ENCODE measurements at regions not wholly inside any gene's neighbourhood (a gene's known extent, or its start where the extent isn't known, plus 50 kb on each side); places are given as distances from the start of the nearest gene placed in this dataset.

- no peaks in the 10 kb centered on the region for H3K9me2 ChIP-seq (replicated peaks; ENCODE audit: control insufficient read depth, low read length)
- H3K4me3 ChIP-seq (ENCODE audit: low read length) = no peak overlapping the region
- H3K4me2 ChIP-seq (ENCODE audit: low read length) = no peak overlapping the region
- no peak for TF ChIP-seq CTCF (IDR thresholded peaks at IDR 0.05; ENCODE audit: low read depth, low read length, poor library complexity, severe bottlenecking)
- no peak for TF ChIP-seq EZH2phosphoT487 (IDR thresholded peaks at IDR 0.05; ENCODE audit: borderline replicate concordance, low read length)
- no peaks in the 10 kb centered on the region for H3K9me3 ChIP-seq (ENCODE audit: control insufficient read depth, insufficient read depth, low read length)
- H3K27me3 ChIP-seq (ENCODE audit: control insufficient read depth, low read length) = no peaks in the 10 kb centered on the region
- H4K20me1 ChIP-seq (ENCODE audit: control insufficient read depth, insufficient read depth, low read depth, low read length) = no peaks in the 10 kb centered on the region
- H3F3A ChIP-seq (ENCODE audit: control insufficient read depth, insufficient read depth) = no peaks in the 10 kb centered on the region
- no peaks in the 10 kb centered on the region for H3K79me2 ChIP-seq (ENCODE audit: control insufficient read depth, low read length)
- H3K36me3 ChIP-seq (ENCODE audit: control insufficient read depth, low read length) = no peaks in the 10 kb centered on the region
- no peaks in the 10 kb centered on the region for H3K4me1 ChIP-seq (ENCODE audit: control insufficient read depth, low read length)
- H3K27ac ChIP-seq (ENCODE audit: low read depth, low read length) = no peak overlapping the region
Observed at GRCh38 chr2:83866211-83866610, 592.9 kb downstream of the SUCLG1 start.

- Histone ChIP-seq H4K20me1 (ENCODE audit: control insufficient read depth, insufficient read depth, low read depth, low read length) (no peaks in the 10 kb centered on the region), H3K9me2 (replicated peaks; ENCODE audit: control insufficient read depth, low read length) (no peaks in the 10 kb centered on the region), H3F3A (ENCODE audit: control insufficient read depth, insufficient read depth) (no peaks in the 10 kb centered on the region), H3K4me1 (ENCODE audit: control insufficient read depth, low read length) (no peaks in the 10 kb centered on the region), H3K9me3 (ENCODE audit: control insufficient read depth, insufficient read depth, low read length) (no peaks in the 10 kb centered on the region), H3K36me3 (ENCODE audit: control insufficient read depth, low read length) (no peaks in the 10 kb centered on the region), H3K4me3 (ENCODE audit: low read length) (no peak overlapping the region), H3K79me2 (ENCODE audit: control insufficient read depth, low read length) (no peaks in the 10 kb centered on the region), H3K27ac (ENCODE audit: low read depth, low read length) (no peak overlapping the region), H3K27me3 (ENCODE audit: control insufficient read depth, low read length) (no peaks in the 10 kb centered on the region), H3K4me2 (ENCODE audit: low read length) (no peak overlapping the region)
- TF ChIP-seq EZH2phosphoT487 (IDR thresholded peaks at IDR 0.05; ENCODE audit: borderline replicate concordance, low read length) = no peak
- TF ChIP-seq CTCF (IDR thresholded peaks at IDR 0.05; ENCODE audit: low read depth, low read length, poor library complexity, severe bottlenecking) = no peak
Observed at GRCh38 chr2:83862600-83862999, 596.5 kb downstream of the SUCLG1 start.

- H3K4me2 ChIP-seq (ENCODE audit: low read length) = no peak overlapping the region
- no peaks in the 10 kb centered on the region for H3K9me2 ChIP-seq (replicated peaks; ENCODE audit: control insufficient read depth, low read length)
- no peak overlapping the region for H3K4me3 ChIP-seq (ENCODE audit: low read length)
- H3K4me1 ChIP-seq (ENCODE audit: control insufficient read depth, low read length) = no peaks in the 10 kb centered on the region
- no peaks in the 10 kb centered on the region for H3K36me3 ChIP-seq (ENCODE audit: control insufficient read depth, low read length)
- TF ChIP-seq CTCF (IDR thresholded peaks at IDR 0.05; ENCODE audit: low read depth, low read length, poor library complexity, severe bottlenecking) (no peak), EZH2phosphoT487 (IDR thresholded peaks at IDR 0.05; ENCODE audit: borderline replicate concordance, low read length) (no peak)
- H3K9me3 ChIP-seq (ENCODE audit: control insufficient read depth, insufficient read depth, low read length) = no peaks in the 10 kb centered on the region
- H3K27me3 ChIP-seq (ENCODE audit: control insufficient read depth, low read length) = no peaks in the 10 kb centered on the region
- H3K79me2 ChIP-seq (ENCODE audit: control insufficient read depth, low read length) = no peaks in the 10 kb centered on the region
- no peaks in the 10 kb centered on the region for H4K20me1 ChIP-seq (ENCODE audit: control insufficient read depth, insufficient read depth, low read depth, low read length)
- H3F3A ChIP-seq (ENCODE audit: control insufficient read depth, insufficient read depth) = no peaks in the 10 kb centered on the region
- H3K27ac ChIP-seq (ENCODE audit: low read depth, low read length) = no peak overlapping the region
Observed at GRCh38 chr2:83860320-83860719, 598.8 kb downstream of the SUCLG1 start.

GRCh38 chr2:83859553-83859952, 599.5 kb downstream of the SUCLG1 start:
- no peaks in the 10 kb centered on the region for H3K9me3 ChIP-seq (ENCODE audit: control insufficient read depth, insufficient read depth, low read length)
- H3K9me2 ChIP-seq (replicated peaks; ENCODE audit: control insufficient read depth, low read length) = no peaks in the 10 kb centered on the region
- H3K27me3 ChIP-seq (ENCODE audit: control insufficient read depth, low read length) = no peaks in the 10 kb centered on the region
- no peaks in the 10 kb centered on the region for H3K4me1 ChIP-seq (ENCODE audit: control insufficient read depth, low read length)
- H3F3A ChIP-seq (ENCODE audit: control insufficient read depth, insufficient read depth) = no peaks in the 10 kb centered on the region
- no peak overlapping the region for H3K4me2 ChIP-seq (ENCODE audit: low read length)
- no peaks in the 10 kb centered on the region for H3K79me2 ChIP-seq (ENCODE audit: control insufficient read depth, low read length)
- no peak overlapping the region for H3K4me3 ChIP-seq (ENCODE audit: low read length)
- H3K36me3 ChIP-seq (ENCODE audit: control insufficient read depth, low read length) = no peaks in the 10 kb centered on the region
- H3K27ac ChIP-seq (ENCODE audit: low read depth, low read length) = no peak overlapping the region
- no peaks in the 10 kb centered on the region for H4K20me1 ChIP-seq (ENCODE audit: control insufficient read depth, insufficient read depth, low read depth, low read length)
- TF ChIP-seq EZH2phosphoT487 (IDR thresholded peaks at IDR 0.05; ENCODE audit: borderline replicate concordance, low read length) = no peak
- TF ChIP-seq CTCF (IDR thresholded peaks at IDR 0.05; ENCODE audit: low read depth, low read length, poor library complexity, severe bottlenecking) = no peak

Data from DOHH2 (cell line).